K562 (cell line): ENCODE measurements at regions not wholly inside any gene's neighbourhood (a gene's known extent, or its start where the extent isn't known, plus 50 kb on each side); places are given as distances from the start of the nearest gene placed in this dataset.

Source experiments
- ATAC-seq: fragments of 200-7000 bp; cut with Tn5 transposase; 3 replicates; pipeline ENCODE4 v1.9.1; 2020; ENCODE audit warnings: moderate library complexity
- BruUV-seq: library from RNA; stranded (reverse); fragments of 400-500 nt; replicated peaks from 2 replicates; lab custom pipeline; 2021; lab: Mats Ljungman, UMichigan
- CTCF ChIA-PET: fragments of 300-600 bp; formaldehyde crosslinking; extraction: SDS; loops from one replicate; lab custom pipeline; 2021; ENCODE audit warnings: low intra/inter-chr PET ratio; lab: Yijun Ruan, JAX
- POLR2A ChIA-PET: fragments of 300-600, 350-650 bp; sonication (Branson Sonifier 250); formaldehyde crosslinking; extraction: SDS; loops from one replicate; lab custom pipeline; 2021; ENCODE audit warnings: antibody characterized with exemption, inconsistent platforms; lab: Yijun Ruan, JAX
- DNase-seq, 4 experiments: peaks; one replicate each; pipeline versions ENCODE4 v3.0.0 to v3.0.0-alpha.2; 2011 to 2018; ENCODE audit warnings: low spot score in 3 of 4, mixed read lengths in 3 of 4; ENCODE audit errors: extremely low read depth in 1 of 4
- FAIRE-seq: peaks from 2 replicates; lab custom pipeline; 2011; peaks lifted over from hg19 to GRCh38; lab: Jason Lieb, UNC
- H2AFZ ChIP-seq: 2 replicates; pipeline ENCODE4 v1.6.0; 2011; ENCODE audit warnings: low read depth, low read length, control low read depth, inconsistent platforms
- H3K27ac ChIP-seq: fragments of 200-600 bp; 3 replicates; pipeline ENCODE4 v1.8.0; 2011; ENCODE audit warnings: low read depth, mild to moderate bottlenecking, control low read depth, inconsistent platforms, low read length, moderate library complexity, mixed read lengths; ENCODE audit errors: extremely low read depth
- H3K27me3 ChIP-seq, 2 experiments: fragments of 300-600 bp in 1 of 2; 2 replicates in 1 of 2; 3 replicates in 1 of 2; pipeline versions ENCODE4 v1.6.0 to v1.8.0; 2011; ENCODE audit warnings: inconsistent platforms in 2 of 2, low read length in 2 of 2, mild to moderate bottlenecking in 1 of 2, mixed read lengths in 1 of 2, moderate library complexity in 1 of 2; ENCODE audit not compliant: control insufficient read depth in 2 of 2, insufficient read depth in 2 of 2
- H3K36me3 ChIP-seq: fragments of 300-600 bp; 3 replicates; pipeline ENCODE4 v1.8.0; 2011; ENCODE audit warnings: mild to moderate bottlenecking, low read length, inconsistent platforms; ENCODE audit not compliant: control insufficient read depth, insufficient read depth
- H3K4me1 ChIP-seq, 2 experiments: fragments of 200-600 bp in 1 of 2; replicated peaks in 1 of 2; 2 replicates in 1 of 2; 3 replicates in 1 of 2; pipeline versions ENCODE4 v1.5.1 to v1.8.0; 2011; ENCODE audit warnings: inconsistent platforms in 2 of 2, low read length in 2 of 2, mild to moderate bottlenecking in 1 of 2, mixed read lengths in 1 of 2, moderate library complexity in 1 of 2; ENCODE audit not compliant: control insufficient read depth in 2 of 2, insufficient read depth in 2 of 2
- H3K4me2 ChIP-seq: 2 replicates; pipeline ENCODE4 v1.6.1; 2011; ENCODE audit warnings: low read length, control low read depth, inconsistent platforms, mixed read lengths; ENCODE audit not compliant: insufficient read depth
- H3K4me3 ChIP-seq: fragments of 200-600 bp; sonication (generic), shearing (Covaris generic); 2 replicates; pipeline ENCODE4 v1.5.1; 2016; ENCODE audit warnings: control low read depth, inconsistent platforms
- H3K79me2 ChIP-seq: fragments of 200-600 bp; 3 replicates; pipeline ENCODE4 v1.8.0; 2011; ENCODE audit warnings: low read length, inconsistent platforms; ENCODE audit not compliant: control insufficient read depth, insufficient read depth
- H3K9ac ChIP-seq, 2 experiments: 2 replicates each; pipeline versions ENCODE4 v1.6.0 to v1.6.1; 2011; ENCODE audit warnings: low read depth in 2 of 2, low read length in 2 of 2, control low read depth in 1 of 2, inconsistent platforms in 1 of 2, mild to moderate bottlenecking in 1 of 2, mixed read lengths in 1 of 2; ENCODE audit not compliant: insufficient read depth in 1 of 2
- H3K9me1 ChIP-seq: one replicate; pipeline ENCODE4 v1.6.0; 2011; ENCODE audit warnings: inconsistent platforms, mild to moderate bottlenecking, low read length, moderate library complexity; ENCODE audit not compliant: control insufficient read depth, insufficient read depth
- H3K9me3 ChIP-seq: replicated peaks from 2 replicates; pipeline ENCODE4 v1.5.1; 2011; ENCODE audit warnings: low read depth, low read length, inconsistent platforms; ENCODE audit not compliant: control insufficient read depth, insufficient read depth
- H4K20me1 ChIP-seq: replicated peaks from 2 replicates; pipeline ENCODE4 v1.6.1; 2011; ENCODE audit warnings: low read length, inconsistent platforms, mixed read lengths; ENCODE audit not compliant: control insufficient read depth, insufficient read depth
- CBX2 ChIP-seq: fragments of 200-600 bp; sonication (generic); IDR thresholded peaks from one replicate; pipeline ENCODE4 v1.6.1; 2012; ENCODE audit warnings: mild to moderate bottlenecking, low read length, inconsistent platforms; ENCODE audit not compliant: insufficient read depth, poor library complexity, severe bottlenecking
- ETS2 ChIP-seq: IDR thresholded peaks from 2 replicates; pipeline ENCODE4 v1.6.1; 2016; ENCODE audit warnings: borderline replicate concordance, missing genetic modification characterization, mild to moderate bottlenecking, moderate library complexity, missing compliant biosample characterization; ENCODE audit not compliant: poor library complexity, severe bottlenecking
- FOXA3 ChIP-seq, 2 experiments: fragments of 450-650 bp in 1 of 2; sonication (generic) in 1 of 2; formaldehyde crosslinking; IDR thresholded peaks in 1 of 2; conservative IDR thresholded peaks in 1 of 2; 2 replicates each; pipeline versions ENCODE4 v1.4.0 to v1.8.0; 2020 to 2022; ENCODE audit warnings: mild to moderate bottlenecking in 2 of 2, missing genetic modification reagents in 1 of 2
- GTF2A2 ChIP-seq: IDR thresholded peaks from 2 replicates; pipeline ENCODE4 v1.6.1; 2016; ENCODE audit warnings: mild to moderate bottlenecking, missing genetic modification characterization, missing compliant biosample characterization
- HCFC1 ChIP-seq: IDR thresholded peaks from 2 replicates; pipeline ENCODE4 v1.6.1; 2012; ENCODE audit warnings: low read depth, low read length, improper control_type of control experiment
- KLF13 ChIP-seq: fragments of 450-650 bp; IDR thresholded peaks from 2 replicates; pipeline ENCODE4 v1.6.1; 2016; ENCODE audit warnings: missing genetic modification characterization, low read depth, mild to moderate bottlenecking, missing compliant biosample characterization, moderate library complexity, borderline replicate concordance
- NBN ChIP-seq: fragments of 450-650 bp; IDR thresholded peaks from 2 replicates; pipeline ENCODE4 v1.6.1; 2016; ENCODE audit warnings: low read depth, mild to moderate bottlenecking
- NFE2 ChIP-seq: IDR thresholded peaks from 2 replicates; pipeline ENCODE4 v1.6.1; 2014; ENCODE audit warnings: antibody characterized with exemption, low read depth
- PRPF4 ChIP-seq: fragments of 200-400 bp; formaldehyde crosslinking; IDR thresholded peaks from one replicate; pipeline ENCODE4 v1.6.1; 2017; ENCODE audit warnings: low read length, low read depth, mild to moderate bottlenecking; ENCODE audit not compliant: insufficient read depth, poor library complexity, severe bottlenecking
- RAD21 ChIP-seq, 2 experiments: fragments of 250-450 bp in 1 of 2; fragments of 450-650 bp in 1 of 2; sonication (Bioruptor Pico) in 1 of 2; formaldehyde crosslinking in 1 of 2; IDR thresholded peaks in 1 of 2; conservative IDR thresholded peaks in 1 of 2; 2 replicates each; pipeline versions ENCODE4 v1.4.0 to v1.8.0; 2020 to 2022; ENCODE audit warnings: mild to moderate bottlenecking in 2 of 2, moderate library complexity in 1 of 2
- TGIF2 ChIP-seq: sonication (generic); formaldehyde crosslinking; IDR thresholded peaks from 2 replicates; pipeline ENCODE4 v1.8.1; 2022; ENCODE audit warnings: mild to moderate bottlenecking, missing genetic modification reagents, moderate library complexity
- ZFX ChIP-seq: sonication (generic); formaldehyde crosslinking; IDR thresholded peaks from 2 replicates; pipeline ENCODE4 v1.8.0; 2022; ENCODE audit warnings: mild to moderate bottlenecking, missing genetic modification reagents, moderate library complexity
- ZNF143 ChIP-seq: sonication (generic); formaldehyde crosslinking; IDR thresholded peaks from 2 replicates; pipeline ENCODE4 v1.9.0; 2022; ENCODE audit warnings: mild to moderate bottlenecking, missing genetic modification reagents
- ZNF507 ChIP-seq: conservative IDR thresholded peaks from 2 replicates; pipeline ENCODE4 v1.6.1; 2017; ENCODE audit warnings: missing genetic modification characterization, missing compliant biosample characterization
- ZNF77 ChIP-seq: fragments of 250-450 bp; sonication (Bioruptor Pico); IDR thresholded peaks from 2 replicates; pipeline ENCODE4 v1.5.0; 2020
- ZSCAN32 ChIP-seq: fragments of 450-650 bp; formaldehyde crosslinking; IDR thresholded peaks from 2 replicates; pipeline ENCODE4 v1.4.0; 2020; ENCODE audit warnings: mild to moderate bottlenecking, moderate library complexity
- WGBS: fragments of 100-300 bp; shearing (Covaris generic); methylation state at CpG from one replicate; pipeline ENCODE4 v1.1.6; 2016; ENCODE audit warnings: low coverage, mixed read lengths; ENCODE audit not compliant: insufficient coverage; ENCODE audit errors: missing lambda C conversion rate; 5-methylcytosine and 5-hydroxymethylcytosine counted together
- in situ Hi-C: fragments of 300-500 bp; cut with MboI; formaldehyde crosslinking; loops from 4 replicates; pipeline ENCODE4 v1.15.0; 2018; ENCODE audit warnings: inconsistent platforms, mixed read lengths
- intact Hi-C: fragments of 100-400 bp; cut with micrococcal nuclease; formaldehyde crosslinking; loops from 2 replicates; pipeline ENCODE4 v1.14.2; 2022

GRCh38 chr7:149683181-149683580 lies 90.2 kb downstream of the ZNF467 start:
- no peaks in the 10 kb centered on the region for H3K4me1 ChIP-seq
- no peaks in the 10 kb centered on the region for H3K9me1 ChIP-seq
- TF ChIP-seq PRPF4: no peak
- TF ChIP-seq TGIF2 (CRISPR knock-in tag): no peak
- TF ChIP-seq ZNF143 (CRISPR knock-in tag): no peak
- no peak for TF ChIP-seq ZNF77 (CRISPR knock-in tag)
- no peak for TF ChIP-seq ZSCAN32 (CRISPR knock-in tag)
- TF ChIP-seq HCFC1: no peak
- TF ChIP-seq NFE2: no peak
- TF ChIP-seq CBX2: no peak
- H3K4me2 ChIP-seq: no peak overlapping the region
- H3K79me2 ChIP-seq: no peaks in the 10 kb centered on the region
- H4K20me1 ChIP-seq: no peaks in the 10 kb centered on the region
- in situ Hi-C loops: no loop called here
- intact Hi-C loops: no loop called here
- WGBS: 0% methylated on average over 2 of the region's 2 CpGs
- H3K27ac ChIP-seq: no peak overlapping the region
- ChIA-PET POLR2A (no interaction called here), CTCF (interaction anchor here (1.0 kb wide), 1 partner anchor 104 kb away, joined by 3 read pairs; no protein-coding TSS in a partner anchor)
- no peak overlapping the region for H3K4me3 ChIP-seq
- H2AFZ ChIP-seq: no peak overlapping the region
- no TSS peak for BruUV-seq
- no peak for ATAC-seq
- H3K36me3 ChIP-seq: no peaks in the 10 kb centered on the region
- 0 out of 2 replicates have a peak, but pooled peaks cover 4% of the 10 kb centered on the region for H3K9me3 ChIP-seq
- FAIRE-seq: no peak
- H3K9ac ChIP-seq: no peak overlapping the region
- no peak for DNase-seq
- peaks cover 0 to 13% of the 10 kb centered on the region in 2 experiments; a peak in 2 of 5 replicates for H3K27me3 ChIP-seq

GRCh38 chr7:149682038-149682437 lies 91.3 kb downstream of the ZNF467 start:
- H3K79me2 ChIP-seq: no peaks in the 10 kb centered on the region
- BruUV-seq: no TSS peak
- H2AFZ ChIP-seq: no peak overlapping the region
- H4K20me1 ChIP-seq: no peaks in the 10 kb centered on the region
- H3K4me3 ChIP-seq: no peak overlapping the region
- DNase-seq: no peak
- H3K9me1 ChIP-seq: no peaks in the 10 kb centered on the region
- H3K4me1 ChIP-seq: no peaks in the 10 kb centered on the region
- POLR2A ChIA-PET: interaction anchor here (0.6 kb wide), 1 partner anchor 10 kb away, joined by 3 read pairs; no protein-coding TSS in a partner anchor
- no peak for ATAC-seq
- no peak overlapping the region for H3K27ac ChIP-seq
- H3K27me3 ChIP-seq: peaks cover 7 to 15% of the 10 kb centered on the region in 2 experiments
- no peaks in the 10 kb centered on the region for H3K36me3 ChIP-seq
- FAIRE-seq: no peak
- H3K4me2 ChIP-seq: no peak overlapping the region
- in situ Hi-C loops: no loop called here
- CTCF ChIA-PET: no interaction called here
- intact Hi-C loops: no loop called here
- H3K9me3 ChIP-seq: 0 out of 2 replicates have a peak, but pooled peaks cover 4% of the 10 kb centered on the region
- H3K9ac ChIP-seq: no peak overlapping the region
- TF ChIP-seq KLF13 (tag): no peak
- no peak for TF ChIP-seq NBN
- no peak for TF ChIP-seq ZFX (CRISPR knock-in tag)
- no peak for TF ChIP-seq ETS2
- no peak for TF ChIP-seq ZNF507
- no peak for TF ChIP-seq RAD21 (CRISPR knock-in tag; conservative IDR thresholded peaks at IDR 0.05 in 1 of 2, IDR thresholded peaks at IDR 0.05 in 1 of 2)
- TF ChIP-seq GTF2A2 (tag): no peak
- no peak for TF ChIP-seq FOXA3 (CRISPR knock-in tag; conservative IDR thresholded peaks at IDR 0.05 in 1 of 2, IDR thresholded peaks at IDR 0.05 in 1 of 2)
- TF ChIP-seq, all 486 proteins: peak for 0
